Naive thymus-derived CD8-positive, alpha-beta T cell (primary cell): ENCODE measurements at regions not wholly inside any gene's neighbourhood (a gene's known extent, or its start where the extent isn't known, plus 50 kb on each side); places are given as distances from the start of the nearest gene placed in this dataset.

Source experiments
- ATAC-seq, 2 donors: fragments of 150-1000 bp; cut with Tn5 transposase in 1 of 2; sonication (Bioruptor Pico), chemical (Tn5 transposase) in 1 of 2; 1 replicate in 1 of 2; 2 replicates in 1 of 2; pipeline ENCODE4 v1.10.0; 2021; ENCODE audit warnings: mild to moderate bottlenecking in 2 of 2, moderate library complexity in 2 of 2
- POLR2A ChIA-PET: fragments of 350-600 bp; sonication (Branson Sonifier 250); formaldehyde crosslinking; loops from one replicate; lab custom pipeline; 2021; ENCODE audit warnings: antibody characterized with exemption; lab: Charles Lee
- DNase-seq, 10 donors: peaks; one replicate each; pipeline versions ENCODE4 v3.0.0 to v3.0.0-alpha.2; 2020 to 2022
- H3K27ac Mint-ChIP-seq, 10 donors: one replicate each; pipeline ENCODE4 v1.8.0; 2020 to 2022; ENCODE audit warnings: mild to moderate bottlenecking in 10 of 10, mixed read lengths in 10 of 10, moderate library complexity in 4 of 10, inconsistent platforms in 1 of 10
- H3K27me3 Mint-ChIP-seq, 5 donors: one replicate each; pipeline ENCODE4 v1.8.0; 2021 to 2022; ENCODE audit warnings: mixed read lengths in 5 of 5
- H3K36me3 Mint-ChIP-seq, 3 donors: one replicate each; pipeline ENCODE4 v1.8.0; 2020 to 2022; ENCODE audit warnings: mixed read lengths in 3 of 3, mild to moderate bottlenecking in 2 of 3, inconsistent platforms in 1 of 3
- H3K4me1 Mint-ChIP-seq, 4 donors: one replicate each; pipeline ENCODE4 v1.8.0; 2021 to 2022; ENCODE audit warnings: mixed read lengths in 4 of 4
- H3K4me3 Mint-ChIP-seq, 10 donors: one replicate each; pipeline ENCODE4 v1.8.0; 2020 to 2022; ENCODE audit warnings: mild to moderate bottlenecking in 10 of 10, mixed read lengths in 10 of 10, moderate library complexity in 6 of 10, inconsistent platforms in 1 of 10
- H3K9me3 Mint-ChIP-seq, 9 donors: one replicate each; pipeline ENCODE4 v1.8.0; 2020 to 2022; ENCODE audit warnings: mixed read lengths in 9 of 9, mild to moderate bottlenecking in 3 of 9, inconsistent platforms in 1 of 9, moderate library complexity in 1 of 9

GRCh38 chr9:85377731-85378289, 363.9 kb downstream of the AGTPBP1 start:
- no peaks in the 10 kb centered on the region for H3K9me3 Mint-ChIP-seq
- DNase-seq (peak in 1 of 10 donors; percentile 2), ATAC-seq (no peak)
- POLR2A ChIA-PET: no interaction called here
- no peak overlapping the region for H3K4me3 Mint-ChIP-seq
- H3K27ac Mint-ChIP-seq: no peak overlapping the region
- H3K27me3 Mint-ChIP-seq: peaks cover 0 to 10% (median 0%) of the 10 kb centered on the region in 5 donors
- no peaks in the 10 kb centered on the region for H3K36me3 Mint-ChIP-seq
- H3K4me1 Mint-ChIP-seq: peaks cover 0 to 2% (median 0%) of the 10 kb centered on the region in 4 donors

DNA sequence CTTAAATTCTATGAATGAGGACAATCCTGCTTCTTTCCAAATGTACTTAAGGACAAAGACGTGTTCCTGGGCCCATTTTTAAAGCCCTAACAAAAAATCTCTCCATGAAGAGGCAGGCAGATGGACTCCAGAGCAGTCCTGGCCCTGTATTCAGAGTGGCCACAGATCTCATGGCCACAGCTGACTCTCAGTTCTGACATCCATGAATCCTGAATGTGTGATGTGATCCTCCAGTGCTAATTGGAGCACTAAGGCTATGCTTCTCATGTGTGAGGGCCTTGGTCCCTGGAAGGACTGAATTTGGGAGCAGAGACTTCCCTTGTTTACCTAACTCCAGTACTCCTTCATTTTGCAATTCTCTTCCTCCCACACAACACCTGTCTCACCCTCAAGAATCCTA, 373.0 kb downstream of the AGTPBP1 start:
- DNase-seq (no peak), ATAC-seq (no peak)
- Mint-ChIP-seq H3K9me3 (no peaks in the 10 kb centered on the region), H3K27ac (no peak overlapping the region), H3K4me3 (no peak overlapping the region), H3K4me1 (no peaks in the 10 kb centered on the region), H3K36me3 (no peaks in the 10 kb centered on the region), H3K27me3 (peaks cover 0 to 7% (median 3%) of the 10 kb centered on the region in 5 donors)
- POLR2A ChIA-PET: no interaction called here

- peaks cover 0 to 17% (median 3%) of the 10 kb centered on the region in 9 donors for H3K9me3 Mint-ChIP-seq
- no peak for DNase-seq
Measured at GRCh38 chr9:85359161-85359560, 382.6 kb downstream of the AGTPBP1 start.

GRCh38 chr9:85349046-85349445, 392.7 kb downstream of the AGTPBP1 start:
- no peak for DNase-seq
- Mint-ChIP-seq H3K27ac (no peak overlapping the region), H3K4me3 (no peak overlapping the region), H3K4me1 (no peaks in the 10 kb centered on the region), H3K9me3 (peaks cover 0 to 5% (median 0%) of the 10 kb centered on the region in 9 donors), H3K27me3 (no peaks in the 10 kb centered on the region), H3K36me3 (no peaks in the 10 kb centered on the region)
- ATAC-seq: no peak
- POLR2A ChIA-PET: no interaction called here

More at GRCh38 chr9:85359161-85359560, 382.6 kb downstream of the AGTPBP1 start:
- Mint-ChIP-seq H3K27ac (no peak overlapping the region), H3K4me3 (no peak overlapping the region), H3K36me3 (peaks cover 0 to 7% (median 0%) of the 10 kb centered on the region in 3 donors), H3K27me3 (peaks cover 0 to 26% (median 11%) of the 10 kb centered on the region in 5 donors), H3K4me1 (no peaks in the 10 kb centered on the region)
- no peak for ATAC-seq
- POLR2A ChIA-PET: no interaction called here

DNA sequence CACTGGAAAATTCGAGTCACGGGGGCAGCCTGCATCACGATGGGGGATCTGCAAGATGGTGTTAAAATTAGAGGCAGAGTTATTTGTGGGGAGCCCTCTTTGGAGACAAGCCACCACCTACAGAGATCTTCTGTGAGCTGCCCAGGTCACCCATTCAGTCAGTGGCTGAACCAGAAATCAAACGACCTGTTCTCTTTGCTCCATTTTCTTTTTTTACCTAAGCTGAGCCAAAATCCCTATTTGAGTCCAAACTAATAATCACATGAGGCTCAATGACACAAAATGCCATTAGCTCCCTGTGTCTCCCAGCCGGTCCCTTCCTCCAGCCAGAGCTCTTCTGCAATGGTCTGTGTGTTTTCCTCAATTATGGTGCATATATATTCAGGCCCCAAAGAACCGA, 394.2 kb downstream of the AGTPBP1 start:
- H3K27me3 Mint-ChIP-seq: peaks cover 0 to 11% (median 6%) of the 10 kb centered on the region in 5 donors
- H3K4me1 Mint-ChIP-seq: no peaks in the 10 kb centered on the region
- ATAC-seq (no peak), DNase-seq (no peak)
- H3K27ac Mint-ChIP-seq: no peak overlapping the region
- peaks cover 0 to 5% (median 0%) of the 10 kb centered on the region in 9 donors for H3K9me3 Mint-ChIP-seq
- no peak overlapping the region for H3K4me3 Mint-ChIP-seq
- no peaks in the 10 kb centered on the region for H3K36me3 Mint-ChIP-seq
- POLR2A ChIA-PET: no interaction called here

- no peak for ATAC-seq
Measured at GRCh38 chr9:85344901-85345300, 396.9 kb downstream of the AGTPBP1 start.

GRCh38 chr9:85339338-85339737, 402.4 kb downstream of the AGTPBP1 start:
- no peak for DNase-seq
- no peak overlapping the region for H3K27ac Mint-ChIP-seq
- no peak for ATAC-seq
- no peaks in the 10 kb centered on the region for H3K4me1 Mint-ChIP-seq
- peaks cover 5 to 33% (median 16%) of the 10 kb centered on the region in 5 donors for H3K27me3 Mint-ChIP-seq
- POLR2A ChIA-PET: no interaction called here
- H3K4me3 Mint-ChIP-seq: no peak overlapping the region
- no peaks in the 10 kb centered on the region for H3K36me3 Mint-ChIP-seq
- no peaks in the 10 kb centered on the region for H3K9me3 Mint-ChIP-seq

More at GRCh38 chr9:85344901-85345300, 396.9 kb downstream of the AGTPBP1 start:
- no peaks in the 10 kb centered on the region for H3K4me1 Mint-ChIP-seq
- no peaks in the 10 kb centered on the region for H3K36me3 Mint-ChIP-seq
- H3K27ac Mint-ChIP-seq: no peak overlapping the region
- H3K4me3 Mint-ChIP-seq: no peak overlapping the region
- peaks cover 2 to 27% (median 10%) of the 10 kb centered on the region in 5 donors for H3K27me3 Mint-ChIP-seq
- no peak for DNase-seq
- peaks cover 0 to 2% (median 0%) of the 10 kb centered on the region in 9 donors for H3K9me3 Mint-ChIP-seq
- POLR2A ChIA-PET: no interaction called here

- POLR2A ChIA-PET: no interaction called here
- H3K4me1 Mint-ChIP-seq: no peaks in the 10 kb centered on the region
- no peaks in the 10 kb centered on the region for H3K9me3 Mint-ChIP-seq
- DNase-seq: no peak
- no peak overlapping the region for H3K27ac Mint-ChIP-seq
- no peak for ATAC-seq
- H3K4me3 Mint-ChIP-seq: no peak overlapping the region
- H3K36me3 Mint-ChIP-seq: no peaks in the 10 kb centered on the region
- peaks cover 0 to 15% (median 3%) of the 10 kb centered on the region in 5 donors for H3K27me3 Mint-ChIP-seq
Measured at GRCh38 chr9:85334228-85334627, 407.5 kb downstream of the AGTPBP1 start.

GRCh38 chr9:85332487-85332886, 409.3 kb downstream of the AGTPBP1 start:
- no peak for DNase-seq
- no peak overlapping the region for H3K4me3 Mint-ChIP-seq
- peaks cover 0 to 1% (median 0%) of the 10 kb centered on the region in 9 donors for H3K9me3 Mint-ChIP-seq
- H3K4me1 Mint-ChIP-seq: no peaks in the 10 kb centered on the region
- ATAC-seq: no peak
- POLR2A ChIA-PET: no interaction called here
- no peaks in the 10 kb centered on the region for H3K36me3 Mint-ChIP-seq
- H3K27ac Mint-ChIP-seq: no peak overlapping the region
- H3K27me3 Mint-ChIP-seq: peaks cover 0 to 15% (median 2%) of the 10 kb centered on the region in 5 donors

DNA sequence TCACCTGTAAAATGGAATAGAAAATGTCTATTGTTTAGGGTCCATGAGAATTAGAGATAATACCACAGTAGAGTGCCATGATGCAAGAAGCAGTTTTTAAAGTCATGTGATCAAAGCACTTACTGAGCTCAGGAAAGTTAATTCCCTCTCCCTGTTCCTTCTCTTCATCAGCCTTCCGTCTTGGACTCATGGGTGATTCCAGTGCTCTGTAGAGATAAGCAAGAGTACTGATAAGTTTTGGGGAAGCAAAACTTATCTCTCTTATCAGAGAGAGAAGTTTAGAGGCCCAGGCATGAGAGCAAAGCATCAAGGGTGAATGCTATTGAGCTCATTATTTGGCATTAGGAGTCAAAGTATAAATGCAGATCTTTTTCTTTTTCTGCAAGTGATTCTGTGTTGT, 410.1 kb downstream of the AGTPBP1 start:
- no peaks in the 10 kb centered on the region for H3K4me1 Mint-ChIP-seq
- ATAC-seq (no peak), DNase-seq (no peak)
- POLR2A ChIA-PET: no interaction called here
- H3K4me3 Mint-ChIP-seq: no peak overlapping the region
- H3K27me3 Mint-ChIP-seq: peaks cover 0 to 23% (median under 1%) of the 10 kb centered on the region in 5 donors
- no peaks in the 10 kb centered on the region for H3K36me3 Mint-ChIP-seq
- H3K9me3 Mint-ChIP-seq: peaks cover 0 to 9% (median 0%) of the 10 kb centered on the region in 9 donors
- peak overlapping the region in 1 of 10 donors; percentile 6 for H3K27ac Mint-ChIP-seq

DNA sequence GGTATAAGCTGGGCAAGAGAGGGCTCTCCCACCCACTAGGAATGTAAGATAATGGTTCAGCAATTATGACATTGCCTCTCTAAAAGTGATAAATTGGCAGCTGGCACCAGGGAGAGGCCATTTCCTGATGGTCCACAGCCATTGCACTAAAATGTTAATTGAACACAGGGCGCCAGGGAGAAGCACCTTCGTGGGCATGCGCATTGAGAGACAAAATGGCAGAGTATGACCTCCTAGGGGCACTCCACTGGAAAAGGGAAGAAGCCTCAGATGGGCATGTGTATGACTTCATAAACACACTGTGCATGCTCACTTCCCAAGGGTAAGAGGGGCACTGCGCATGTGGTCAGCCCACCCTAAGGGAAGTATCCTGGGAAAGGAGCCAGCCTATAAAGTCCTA, 419.2 kb downstream of the AGTPBP1 start:
- DNase-seq: no peak
- no peak for ATAC-seq
- H3K27me3 Mint-ChIP-seq: peaks cover 0 to 43% (median 14%) of the 10 kb centered on the region in 5 donors

DNA sequence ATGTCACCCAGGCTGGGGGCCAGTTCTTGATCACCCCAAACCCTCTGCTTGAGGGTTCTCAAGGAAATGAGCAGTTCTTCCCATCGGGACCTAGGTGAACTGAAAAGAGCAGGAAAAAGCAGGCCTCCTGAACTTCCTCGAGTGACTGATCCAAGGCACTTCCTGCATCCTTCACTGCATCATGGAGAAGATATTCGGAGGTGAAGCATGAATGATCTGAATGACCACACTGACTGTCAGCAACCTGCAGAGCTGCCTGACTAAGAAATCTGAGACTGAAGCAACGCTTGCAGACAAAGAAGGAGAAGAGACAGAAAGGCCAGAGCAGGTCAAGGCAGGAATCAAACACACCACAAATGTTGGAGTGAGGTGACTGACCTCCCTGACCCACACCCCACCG, 420.2 kb downstream of the AGTPBP1 start:
- POLR2A ChIA-PET: no interaction called here
- Mint-ChIP-seq H3K36me3 (peaks cover 0 to 17% (median 2%) of the 10 kb centered on the region in 3 donors), H3K27me3 (peaks cover 0 to 34% (median 14%) of the 10 kb centered on the region in 5 donors), H3K4me1 (no peaks in the 10 kb centered on the region), H3K27ac (no peak overlapping the region), H3K9me3 (peaks cover 5 to 29% (median 13%) of the 10 kb centered on the region in 9 donors), H3K4me3 (no peak overlapping the region)
- DNase-seq: no peak
- no peak for ATAC-seq

More for the DNA sequence above, 419.2 kb downstream of the AGTPBP1 start:
- H3K9me3 Mint-ChIP-seq: peaks cover 5 to 27% (median 17%) of the 10 kb centered on the region in 9 donors
- POLR2A ChIA-PET: no interaction called here
- H3K4me1 Mint-ChIP-seq: no peaks in the 10 kb centered on the region
- H3K27ac Mint-ChIP-seq: no peak overlapping the region
- H3K4me3 Mint-ChIP-seq: no peak overlapping the region
- H3K36me3 Mint-ChIP-seq: peaks cover 0 to 17% (median 2%) of the 10 kb centered on the region in 3 donors

GRCh38 chr9:85319936-85320656, 421.7 kb downstream of the AGTPBP1 start:
- H3K27ac Mint-ChIP-seq: no peak overlapping the region
- H3K4me3 Mint-ChIP-seq: no peak overlapping the region
- H3K36me3 Mint-ChIP-seq: peaks cover 0 to 10% (median 0%) of the 10 kb centered on the region in 3 donors
- H3K9me3 Mint-ChIP-seq: peaks cover 0 to 32% (median 11%) of the 10 kb centered on the region in 9 donors
- ATAC-seq (no peak), DNase-seq (no peak)
- POLR2A ChIA-PET: no interaction called here
- no peaks in the 10 kb centered on the region for H3K4me1 Mint-ChIP-seq
- peaks cover 0 to 26% (median 14%) of the 10 kb centered on the region in 5 donors for H3K27me3 Mint-ChIP-seq
